ENCODE measurements at regions not wholly inside any gene's neighbourhood (a gene's known extent, or its start where the extent isn't known, plus 50 kb on each side); places are given as distances from the start of the nearest gene placed in this dataset.

GRCh38 chr16:86203557-86204275 lies 304.8 kb downstream of the IRF8 start:
- H3K27me3 ChIP-seq (ENCODE audit: insufficient read depth, low read length): peaks cover 44% of the 10 kb centered on the region
- H4K20me1 ChIP-seq (ENCODE audit: insufficient read depth, low read length): no peaks in the 10 kb centered on the region
- no peak overlapping the region for H2AFZ ChIP-seq (ENCODE audit: low read length)
- no peaks in the 10 kb centered on the region for H3K4me1 ChIP-seq (ENCODE audit: insufficient read depth, low read length)
- H3K4me3 ChIP-seq (ENCODE audit: insufficient read depth, low read length): no peak overlapping the region
- no peaks in the 10 kb centered on the region for H3K36me3 ChIP-seq (ENCODE audit: insufficient read depth, low read length)
- no peak for DNase-seq (ENCODE audit: insufficient read length, low spot score, missing footprints)
- TF ChIP-seq CTCF (IDR thresholded peaks at IDR 0.05; ENCODE audit: extremely low read depth, low read depth, low read length): no peak
- no peaks in the 10 kb centered on the region for H3K9me3 ChIP-seq (ENCODE audit: low read depth, low read length)
- H3K27ac ChIP-seq (ENCODE audit: low read depth, low read length): no peak overlapping the region
- no peaks in the 10 kb centered on the region for H3K79me2 ChIP-seq (ENCODE audit: insufficient read depth, low read length)
- H3K4me2 ChIP-seq (ENCODE audit: insufficient read depth, low read length): no peak overlapping the region

DNA sequence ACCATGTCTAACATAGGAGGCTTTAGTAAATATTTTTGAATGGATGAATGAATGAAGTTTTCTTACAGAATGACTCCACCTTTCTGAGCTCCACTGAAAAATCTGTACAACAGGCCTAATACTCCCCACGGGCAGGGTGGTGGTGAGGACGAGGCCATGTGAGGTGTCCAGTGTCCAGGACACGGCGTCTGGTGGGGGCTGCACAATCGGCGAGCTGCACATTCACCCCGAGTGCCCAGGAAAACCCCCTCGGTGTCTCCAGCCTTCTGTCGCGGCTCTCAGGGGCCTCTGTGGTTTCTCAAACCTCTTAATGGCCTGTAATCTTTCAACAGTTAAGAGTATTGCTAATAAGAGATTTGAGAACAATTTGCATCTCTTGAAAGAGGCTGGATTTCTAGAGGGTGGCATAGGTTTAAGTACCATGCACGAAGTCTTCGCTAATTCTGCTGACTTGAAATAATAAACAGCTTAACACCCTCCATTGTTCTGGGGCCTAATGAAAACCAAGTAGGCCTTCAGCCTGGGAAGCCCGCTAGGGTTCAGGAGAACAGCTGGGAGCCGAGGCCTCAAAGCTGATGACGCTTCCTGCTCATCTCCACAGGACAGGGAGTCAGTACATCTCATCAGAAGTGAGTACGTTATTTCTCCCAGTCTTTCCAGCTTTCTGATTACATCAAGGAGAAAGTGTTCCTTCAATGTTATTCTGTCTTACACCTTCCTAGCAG lies 304.6 kb upstream of the FOXF1 start:
- Histone ChIP-seq H3K4me3 (ENCODE audit: insufficient read depth, low read length) (no peak overlapping the region), H4K20me1 (ENCODE audit: insufficient read depth, low read length) (no peaks in the 10 kb centered on the region), H3K27me3 (ENCODE audit: insufficient read depth, low read length) (peaks cover 24% of the 10 kb centered on the region), H3K4me2 (ENCODE audit: insufficient read depth, low read length) (no peak overlapping the region), H3K79me2 (ENCODE audit: insufficient read depth, low read length) (no peaks in the 10 kb centered on the region), H3K9me3 (ENCODE audit: low read depth, low read length) (no peaks in the 10 kb centered on the region), H2AFZ (ENCODE audit: low read length) (no peak overlapping the region), H3K36me3 (ENCODE audit: insufficient read depth, low read length) (no peaks in the 10 kb centered on the region), H3K4me1 (ENCODE audit: insufficient read depth, low read length) (no peaks in the 10 kb centered on the region), H3K27ac (ENCODE audit: low read depth, low read length) (no peak overlapping the region)
- no peak for TF ChIP-seq CTCF (IDR thresholded peaks at IDR 0.05; ENCODE audit: extremely low read depth, low read depth, low read length)
- DNase-seq (ENCODE audit: insufficient read length, low spot score, missing footprints): no peak

DNA sequence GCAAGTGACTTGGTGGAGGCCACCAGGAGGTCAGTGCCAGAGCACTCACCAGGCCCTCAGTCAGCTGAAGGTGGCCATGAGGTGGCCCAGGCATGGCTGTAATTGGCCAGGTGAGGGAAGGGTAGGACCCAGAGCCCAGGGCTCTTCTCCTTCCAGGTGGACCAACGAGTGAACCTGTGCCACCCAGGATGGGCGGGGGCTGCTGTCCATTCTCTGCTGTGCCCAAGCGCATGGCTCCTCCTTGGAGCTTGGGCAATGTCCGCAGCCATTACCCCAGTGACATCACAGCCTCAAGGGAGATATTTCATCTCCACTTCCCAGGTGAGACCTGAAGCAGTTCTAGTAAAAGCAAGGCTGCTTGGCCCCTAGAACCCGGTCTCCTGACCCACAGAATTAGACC lies 303.0 kb upstream of the FOXF1 start:
- no peaks in the 10 kb centered on the region for H3K79me2 ChIP-seq (ENCODE audit: insufficient read depth, low read length)
- H3K4me3 ChIP-seq (ENCODE audit: insufficient read depth, low read length): no peak overlapping the region
- no peaks in the 10 kb centered on the region for H3K4me1 ChIP-seq (ENCODE audit: insufficient read depth, low read length)
- no peaks in the 10 kb centered on the region for H4K20me1 ChIP-seq (ENCODE audit: insufficient read depth, low read length)
- H3K36me3 ChIP-seq (ENCODE audit: insufficient read depth, low read length): no peaks in the 10 kb centered on the region
- no peak for DNase-seq (ENCODE audit: insufficient read length, low spot score, missing footprints)
- no peak overlapping the region for H2AFZ ChIP-seq (ENCODE audit: low read length)
- H3K27ac ChIP-seq (ENCODE audit: low read depth, low read length): no peak overlapping the region
- H3K4me2 ChIP-seq (ENCODE audit: insufficient read depth, low read length): no peak overlapping the region
- H3K9me3 ChIP-seq (ENCODE audit: low read depth, low read length): no peaks in the 10 kb centered on the region
- no peak for TF ChIP-seq CTCF (IDR thresholded peaks at IDR 0.05; ENCODE audit: extremely low read depth, low read depth, low read length)
- peaks cover 9% of the 10 kb centered on the region for H3K27me3 ChIP-seq (ENCODE audit: insufficient read depth, low read length)

GRCh38 chr16:86209202-86209601 lies 301.1 kb upstream of the FOXF1 start:
- no peaks in the 10 kb centered on the region for H3K9me3 ChIP-seq (ENCODE audit: low read depth, low read length)
- no peak overlapping the region for H2AFZ ChIP-seq (ENCODE audit: low read length)
- no peak for DNase-seq (ENCODE audit: insufficient read length, low spot score, missing footprints)
- H3K4me3 ChIP-seq (ENCODE audit: insufficient read depth, low read length): no peak overlapping the region
- no peaks in the 10 kb centered on the region for H3K36me3 ChIP-seq (ENCODE audit: insufficient read depth, low read length)
- H3K27ac ChIP-seq (ENCODE audit: low read depth, low read length): no peak overlapping the region
- H3K79me2 ChIP-seq (ENCODE audit: insufficient read depth, low read length): no peaks in the 10 kb centered on the region
- no peaks in the 10 kb centered on the region for H3K4me1 ChIP-seq (ENCODE audit: insufficient read depth, low read length)
- peaks cover 5% of the 10 kb centered on the region for H3K27me3 ChIP-seq (ENCODE audit: insufficient read depth, low read length)
- H3K4me2 ChIP-seq (ENCODE audit: insufficient read depth, low read length): no peak overlapping the region
- TF ChIP-seq CTCF (IDR thresholded peaks at IDR 0.05; ENCODE audit: extremely low read depth, low read depth, low read length): no peak
- no peaks in the 10 kb centered on the region for H4K20me1 ChIP-seq (ENCODE audit: insufficient read depth, low read length)
